ENCODE measurements at regions not wholly inside any gene's neighbourhood (a gene's known extent, or its start where the extent isn't known, plus 50 kb on each side); places are given as distances from the start of the nearest gene placed in this dataset.

DNA sequence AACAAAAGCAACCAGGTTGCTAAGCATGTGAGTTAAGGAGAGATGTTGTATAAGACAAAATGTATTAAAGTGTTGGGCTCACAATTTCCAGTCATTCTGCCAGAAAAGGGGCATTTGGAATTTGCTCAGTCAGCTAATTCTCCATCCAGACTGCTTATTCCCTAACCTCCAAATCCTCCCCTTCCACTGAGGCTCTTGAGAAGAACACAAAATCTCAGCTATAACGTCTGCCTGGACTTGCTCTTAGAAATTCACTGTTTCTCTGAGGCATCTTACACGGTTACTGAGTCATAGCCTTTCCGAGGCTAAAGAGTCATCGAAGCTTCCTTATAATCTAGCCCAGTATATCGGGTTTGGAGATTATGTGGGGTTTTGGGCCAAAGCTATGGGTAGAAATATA lies 548.2 kb upstream of the ADGRL4 start:
- Mint-ChIP-seq H3K27me3 (no peaks in the 10 kb centered on the region), H3K4me3 (no peak overlapping the region), H3K36me3 (no peaks in the 10 kb centered on the region), H3K27ac (no peak overlapping the region), H3K4me1 (no peaks in the 10 kb centered on the region), H3K9me3 (peaks cover 0 to 8% (median 5%) of the 10 kb centered on the region in 5 donors)
- ChIA-PET POLR2A (no interaction called here), CTCF (no interaction called here)
- no peaks in the 10 kb centered on the region for H3K4me1 ChIP-seq (ENCODE audit: insufficient read depth, low read length)
- no peaks in the 10 kb centered on the region for H3K9me3 ChIP-seq (ENCODE audit: low read length)
- no peaks in the 10 kb centered on the region for H3K27me3 ChIP-seq (ENCODE audit: insufficient read depth, low read length, poor library complexity, severe bottlenecking)
- DNase-seq: no peak
- H3K27ac ChIP-seq (ENCODE audit: low read depth, low read length): no peak overlapping the region
- no peaks in the 10 kb centered on the region for H3K36me3 ChIP-seq (ENCODE audit: insufficient read depth, low read length)
- no peak overlapping the region for H3K4me3 ChIP-seq (ENCODE audit: low read length)

DNA sequence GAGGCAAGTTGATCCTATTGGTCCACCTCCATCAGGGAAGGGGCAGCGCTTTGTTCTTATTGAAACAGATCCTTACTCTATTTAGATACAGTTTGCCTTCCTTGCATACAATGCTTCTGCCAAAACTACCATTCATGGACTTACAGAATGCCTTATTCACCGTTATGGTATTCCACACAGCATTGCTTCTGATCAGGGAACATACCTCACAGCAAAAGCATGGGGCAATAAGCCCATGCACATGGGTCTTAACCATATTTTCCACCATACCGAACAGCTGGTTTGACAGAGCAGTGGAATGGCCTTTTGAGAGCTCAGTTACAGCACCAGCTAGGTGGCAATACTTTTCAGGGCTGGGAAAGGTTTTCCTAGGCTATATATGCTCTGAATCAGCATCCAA lies 544.8 kb upstream of the ADGRL4 start:
- H3K4me3 Mint-ChIP-seq: no peak overlapping the region
- H3K9me3 Mint-ChIP-seq: peaks cover 0 to 16% (median 7%) of the 10 kb centered on the region in 5 donors
- no peaks in the 10 kb centered on the region for H3K4me1 ChIP-seq (ENCODE audit: insufficient read depth, low read length)
- no peaks in the 10 kb centered on the region for H3K36me3 ChIP-seq (ENCODE audit: insufficient read depth, low read length)
- no peaks in the 10 kb centered on the region for H3K36me3 Mint-ChIP-seq
- H3K27me3 ChIP-seq (ENCODE audit: insufficient read depth, low read length, poor library complexity, severe bottlenecking): no peaks in the 10 kb centered on the region
- no peaks in the 10 kb centered on the region for H3K4me1 Mint-ChIP-seq
- POLR2A ChIA-PET: no interaction called here
- H3K27ac Mint-ChIP-seq: no peak overlapping the region
- CTCF ChIA-PET: no interaction called here
- no peak overlapping the region for H3K4me3 ChIP-seq (ENCODE audit: low read length)
- DNase-seq: no peak
- no peaks in the 10 kb centered on the region for H3K9me3 ChIP-seq (ENCODE audit: low read length)
- no peaks in the 10 kb centered on the region for H3K27me3 Mint-ChIP-seq
- H3K27ac ChIP-seq (ENCODE audit: low read depth, low read length): no peak overlapping the region

DNA sequence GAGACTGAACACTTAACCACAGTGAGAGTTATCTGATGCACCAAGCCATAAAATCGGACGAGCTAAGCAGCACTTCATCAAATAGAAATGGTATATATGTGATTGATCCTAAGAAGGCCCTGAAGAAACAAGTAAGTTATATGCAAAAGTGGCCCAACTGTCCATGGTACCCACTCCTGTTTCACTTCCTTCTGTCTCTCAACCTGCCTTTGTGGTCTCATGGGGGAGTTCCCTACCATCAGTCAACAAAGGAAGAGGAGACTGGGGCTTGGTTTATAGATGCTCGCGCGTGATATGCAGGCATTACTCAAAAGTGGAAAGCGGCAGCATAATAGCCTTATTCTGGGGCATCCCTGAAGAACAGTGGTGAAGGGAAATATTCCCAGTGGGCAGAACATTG lies 543.9 kb upstream of the ADGRL4 start:
- no peak overlapping the region for H3K4me3 Mint-ChIP-seq
- POLR2A ChIA-PET: no interaction called here
- Histone ChIP-seq H3K27ac (ENCODE audit: low read depth, low read length) (no peak overlapping the region), H3K4me3 (ENCODE audit: low read length) (no peak overlapping the region), H3K4me1 (ENCODE audit: insufficient read depth, low read length) (no peaks in the 10 kb centered on the region), H3K9me3 (ENCODE audit: low read length) (no peaks in the 10 kb centered on the region), H3K36me3 (ENCODE audit: insufficient read depth, low read length) (no peaks in the 10 kb centered on the region), H3K27me3 (ENCODE audit: insufficient read depth, low read length, poor library complexity, severe bottlenecking) (no peaks in the 10 kb centered on the region)
- CTCF ChIA-PET: no interaction called here
- no peak for DNase-seq
- no peaks in the 10 kb centered on the region for H3K36me3 Mint-ChIP-seq
- no peaks in the 10 kb centered on the region for H3K27me3 Mint-ChIP-seq
- H3K27ac Mint-ChIP-seq: no peak overlapping the region
- no peaks in the 10 kb centered on the region for H3K4me1 Mint-ChIP-seq
- peaks cover 0 to 22% (median 7%) of the 10 kb centered on the region in 5 donors for H3K9me3 Mint-ChIP-seq

DNA sequence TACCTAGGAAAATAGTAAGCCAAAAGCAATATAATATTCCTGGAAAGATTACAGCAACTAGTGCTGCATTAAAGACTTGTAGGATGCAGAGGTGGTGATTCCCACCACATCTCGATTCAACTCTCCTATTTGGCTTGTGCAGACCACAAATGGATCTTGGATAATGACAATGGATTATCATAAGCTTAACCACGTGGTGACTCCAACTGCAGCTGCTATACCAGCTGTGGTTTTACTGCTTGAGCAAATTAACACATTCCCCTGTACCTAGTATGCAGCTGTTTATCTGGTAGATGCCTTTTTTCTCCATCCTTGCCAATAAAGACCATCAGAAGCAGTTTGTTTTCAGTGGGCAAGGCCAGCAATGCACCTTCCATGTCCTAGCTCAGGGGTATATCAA lies 542.7 kb upstream of the ADGRL4 start:
- Histone ChIP-seq H3K4me3 (ENCODE audit: low read length) (no peak overlapping the region), H3K9me3 (ENCODE audit: low read length) (no peaks in the 10 kb centered on the region), H3K27ac (ENCODE audit: low read depth, low read length) (no peak overlapping the region), H3K36me3 (ENCODE audit: insufficient read depth, low read length) (no peaks in the 10 kb centered on the region), H3K4me1 (ENCODE audit: insufficient read depth, low read length) (no peaks in the 10 kb centered on the region), H3K27me3 (ENCODE audit: insufficient read depth, low read length, poor library complexity, severe bottlenecking) (no peaks in the 10 kb centered on the region)
- Mint-ChIP-seq H3K9me3 (peaks cover 0 to 22% (median 7%) of the 10 kb centered on the region in 5 donors), H3K4me1 (no peaks in the 10 kb centered on the region), H3K36me3 (no peaks in the 10 kb centered on the region), H3K4me3 (no peak overlapping the region), H3K27me3 (no peaks in the 10 kb centered on the region), H3K27ac (no peak overlapping the region)
- ChIA-PET CTCF (no interaction called here), POLR2A (no interaction called here)
- no peak for DNase-seq

DNA sequence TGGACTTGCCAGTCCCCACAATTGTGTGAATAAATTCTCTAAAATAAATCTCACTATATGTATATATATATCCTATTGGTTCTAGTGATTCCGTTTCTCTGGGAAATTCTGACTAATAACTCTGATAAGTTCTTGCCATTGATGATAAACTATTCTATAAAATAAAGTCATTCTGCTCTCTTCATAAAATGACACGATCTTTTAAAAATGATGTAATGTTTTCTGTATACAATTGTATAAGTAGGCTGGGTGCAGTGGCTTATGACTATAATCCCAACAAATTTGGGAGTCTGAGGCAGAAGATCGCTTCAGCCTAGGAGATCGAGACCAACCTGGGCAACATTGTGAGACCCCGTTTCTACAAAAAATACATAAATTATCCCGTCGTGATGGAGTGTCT lies 541.0 kb upstream of the ADGRL4 start:
- ChIA-PET CTCF (no interaction called here), POLR2A (no interaction called here)
- no peaks in the 10 kb centered on the region for H3K36me3 Mint-ChIP-seq
- peaks cover 0 to 20% (median 6%) of the 10 kb centered on the region in 5 donors for H3K9me3 Mint-ChIP-seq
- Histone ChIP-seq H3K27me3 (ENCODE audit: insufficient read depth, low read length, poor library complexity, severe bottlenecking) (no peaks in the 10 kb centered on the region), H3K36me3 (ENCODE audit: insufficient read depth, low read length) (no peaks in the 10 kb centered on the region), H3K27ac (ENCODE audit: low read depth, low read length) (no peak overlapping the region), H3K4me3 (ENCODE audit: low read length) (no peak overlapping the region), H3K4me1 (ENCODE audit: insufficient read depth, low read length) (no peaks in the 10 kb centered on the region), H3K9me3 (ENCODE audit: low read length) (no peaks in the 10 kb centered on the region)
- no peak for DNase-seq
- no peaks in the 10 kb centered on the region for H3K27me3 Mint-ChIP-seq
- H3K4me3 Mint-ChIP-seq: no peak overlapping the region
- H3K27ac Mint-ChIP-seq: no peak overlapping the region
- no peaks in the 10 kb centered on the region for H3K4me1 Mint-ChIP-seq

DNA sequence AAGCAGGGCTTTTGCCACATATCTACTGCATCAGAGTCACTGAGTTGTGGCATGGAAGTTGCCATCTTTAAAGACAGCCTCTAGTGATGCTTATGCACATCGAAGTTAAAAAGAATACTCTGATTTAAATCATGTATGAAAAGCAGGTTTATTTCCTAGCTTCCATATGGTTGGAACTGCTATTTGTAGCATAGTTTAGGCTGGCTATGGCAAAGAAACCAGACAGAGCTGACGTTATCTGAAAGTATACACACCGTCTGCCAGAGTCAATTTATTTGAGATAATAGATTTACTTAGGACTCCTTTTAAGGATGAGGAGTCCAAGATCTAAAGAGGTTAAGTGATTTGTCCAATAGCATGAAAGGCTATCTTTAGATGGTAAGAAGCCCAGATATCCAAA lies 536.9 kb upstream of the ADGRL4 start:
- Mint-ChIP-seq H3K9me3 (peaks cover 3 to 20% (median 4%) of the 10 kb centered on the region in 5 donors), H3K36me3 (no peaks in the 10 kb centered on the region), H3K4me3 (no peak overlapping the region), H3K4me1 (no peaks in the 10 kb centered on the region), H3K27ac (no peak overlapping the region), H3K27me3 (no peaks in the 10 kb centered on the region)
- H3K4me1 ChIP-seq (ENCODE audit: insufficient read depth, low read length): no peaks in the 10 kb centered on the region
- H3K9me3 ChIP-seq (ENCODE audit: low read length): no peaks in the 10 kb centered on the region
- no peaks in the 10 kb centered on the region for H3K27me3 ChIP-seq (ENCODE audit: insufficient read depth, low read length, poor library complexity, severe bottlenecking)
- no peak for DNase-seq
- H3K27ac ChIP-seq (ENCODE audit: low read depth, low read length): no peak overlapping the region
- no peak overlapping the region for H3K4me3 ChIP-seq (ENCODE audit: low read length)
- no peaks in the 10 kb centered on the region for H3K36me3 ChIP-seq (ENCODE audit: insufficient read depth, low read length)
- POLR2A ChIA-PET: no interaction called here
- CTCF ChIA-PET: no interaction called here

DNA sequence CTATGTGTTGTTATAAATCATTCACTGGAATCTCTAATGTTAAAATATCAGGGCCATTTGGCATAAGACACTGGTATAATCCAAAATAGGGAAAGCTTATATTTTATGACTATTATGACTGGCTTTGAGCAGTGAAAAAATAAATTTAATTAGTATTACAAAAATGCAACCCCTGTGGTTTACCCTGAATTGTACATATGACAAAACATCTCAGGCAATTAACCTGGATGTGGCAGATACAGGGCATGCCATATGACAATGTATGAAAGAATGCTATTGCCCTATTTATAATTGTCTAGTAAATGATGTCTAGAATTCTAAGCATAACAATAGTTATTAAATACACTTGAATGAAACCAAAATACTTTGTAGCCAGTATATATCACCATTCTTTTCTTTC lies 532.5 kb upstream of the ADGRL4 start:
- no peak overlapping the region for H3K27ac Mint-ChIP-seq
- Histone ChIP-seq H3K27me3 (ENCODE audit: insufficient read depth, low read length, poor library complexity, severe bottlenecking) (no peaks in the 10 kb centered on the region), H3K36me3 (ENCODE audit: insufficient read depth, low read length) (no peaks in the 10 kb centered on the region), H3K4me1 (ENCODE audit: insufficient read depth, low read length) (no peaks in the 10 kb centered on the region), H3K4me3 (ENCODE audit: low read length) (no peak overlapping the region), H3K27ac (ENCODE audit: low read depth, low read length) (no peak overlapping the region), H3K9me3 (ENCODE audit: low read length) (no peaks in the 10 kb centered on the region)
- H3K4me3 Mint-ChIP-seq: no peak overlapping the region
- no peak for DNase-seq
- H3K27me3 Mint-ChIP-seq: no peaks in the 10 kb centered on the region
- H3K9me3 Mint-ChIP-seq: peaks cover 0 to 12% (median 7%) of the 10 kb centered on the region in 5 donors
- POLR2A ChIA-PET: no interaction called here
- H3K4me1 Mint-ChIP-seq: no peaks in the 10 kb centered on the region
- H3K36me3 Mint-ChIP-seq: no peaks in the 10 kb centered on the region
- CTCF ChIA-PET: no interaction called here

DNA sequence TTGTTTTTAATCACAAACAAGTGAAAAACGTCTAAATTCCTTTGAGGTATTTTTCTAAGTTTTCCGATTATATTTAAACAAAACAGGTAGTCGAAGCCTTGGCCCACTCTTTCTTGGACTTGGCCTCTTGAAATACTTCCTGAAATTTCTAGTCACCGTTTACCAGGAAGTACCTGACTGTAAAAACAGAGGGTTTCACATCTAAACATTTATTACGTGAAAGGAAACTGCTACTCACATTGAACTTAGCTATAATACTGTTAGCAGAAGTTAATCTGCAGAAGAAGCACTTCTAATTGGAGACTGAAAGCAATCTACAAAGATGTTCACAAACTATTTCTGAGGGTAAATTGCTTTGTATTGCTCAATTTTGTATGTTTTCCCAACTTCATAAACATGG lies 526.0 kb upstream of the ADGRL4 start:
- no peaks in the 10 kb centered on the region for H3K27me3 Mint-ChIP-seq
- H3K9me3 ChIP-seq (ENCODE audit: low read length): no peaks in the 10 kb centered on the region
- no peaks in the 10 kb centered on the region for H3K36me3 ChIP-seq (ENCODE audit: insufficient read depth, low read length)
- no peak overlapping the region for H3K4me3 ChIP-seq (ENCODE audit: low read length)
- no peak overlapping the region for H3K4me3 Mint-ChIP-seq
- POLR2A ChIA-PET: no interaction called here
- no peak overlapping the region for H3K27ac ChIP-seq (ENCODE audit: low read depth, low read length)
- H3K4me1 ChIP-seq (ENCODE audit: insufficient read depth, low read length): no peaks in the 10 kb centered on the region
- H3K27ac Mint-ChIP-seq: no peak overlapping the region
- CTCF ChIA-PET: no interaction called here
- H3K9me3 Mint-ChIP-seq: peaks cover 3 to 28% (median 7%) of the 10 kb centered on the region in 5 donors
- no peaks in the 10 kb centered on the region for H3K27me3 ChIP-seq (ENCODE audit: insufficient read depth, low read length, poor library complexity, severe bottlenecking)
- no peaks in the 10 kb centered on the region for H3K36me3 Mint-ChIP-seq
- no peaks in the 10 kb centered on the region for H3K4me1 Mint-ChIP-seq
- no peak for DNase-seq

DNA sequence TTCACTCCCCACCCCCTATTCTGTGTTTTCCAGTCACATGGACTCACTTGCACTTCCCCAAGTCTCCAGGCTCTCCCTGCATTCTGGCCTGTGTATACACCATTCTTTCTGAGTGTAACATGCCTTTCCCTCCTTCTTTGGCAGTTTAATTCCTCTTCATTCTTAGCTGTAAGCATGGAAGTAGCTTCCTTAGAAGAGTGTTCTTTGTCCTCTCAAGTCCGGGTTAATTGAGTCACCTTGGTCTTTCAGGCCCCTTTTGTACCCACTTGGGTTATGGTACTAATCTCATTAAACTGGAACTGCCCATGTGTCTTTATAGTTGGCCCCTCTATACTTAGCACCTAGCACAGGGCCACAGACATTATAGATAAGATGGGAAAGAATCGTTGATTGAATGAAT lies 525.3 kb upstream of the ADGRL4 start:
- H3K27ac Mint-ChIP-seq: no peak overlapping the region
- POLR2A ChIA-PET: no interaction called here

More for the DNA sequence above, 525.3 kb upstream of the ADGRL4 start:
- Histone ChIP-seq H3K27ac (ENCODE audit: low read depth, low read length) (no peak overlapping the region), H3K27me3 (ENCODE audit: insufficient read depth, low read length, poor library complexity, severe bottlenecking) (no peaks in the 10 kb centered on the region), H3K36me3 (ENCODE audit: insufficient read depth, low read length) (no peaks in the 10 kb centered on the region), H3K4me3 (ENCODE audit: low read length) (no peak overlapping the region), H3K9me3 (ENCODE audit: low read length) (no peaks in the 10 kb centered on the region), H3K4me1 (ENCODE audit: insufficient read depth, low read length) (no peaks in the 10 kb centered on the region)
- CTCF ChIA-PET: no interaction called here
- Mint-ChIP-seq H3K9me3 (peaks cover 3 to 20% (median 4%) of the 10 kb centered on the region in 5 donors), H3K27me3 (no peaks in the 10 kb centered on the region), H3K4me3 (no peak overlapping the region), H3K36me3 (no peaks in the 10 kb centered on the region), H3K4me1 (no peaks in the 10 kb centered on the region)
- DNase-seq: no peak
